AG10803 (cell line): ENCODE measurements at regions not wholly inside any gene's neighbourhood (a gene's known extent, or its start where the extent isn't known, plus 50 kb on each side); places are given as distances from the start of the nearest gene placed in this dataset.

Source experiments
- DNase-seq: peaks from one replicate; pipeline ENCODE4 v3.0.0; 2010; ENCODE audit warnings: low read depth
- H3K4me3 ChIP-seq: 2 replicates; pipeline ENCODE4 v1.5.1; 2011; ENCODE audit warnings: mild to moderate bottlenecking, low read length, control low read depth
- TF ChIP-seq, protein P1 (sequence below): conservative IDR thresholded peaks from 2 replicates; pipeline ENCODE4 v1.5.1; 2011; ENCODE audit warnings: mild to moderate bottlenecking, low read length, control low read depth, inconsistent platforms

DNA sequence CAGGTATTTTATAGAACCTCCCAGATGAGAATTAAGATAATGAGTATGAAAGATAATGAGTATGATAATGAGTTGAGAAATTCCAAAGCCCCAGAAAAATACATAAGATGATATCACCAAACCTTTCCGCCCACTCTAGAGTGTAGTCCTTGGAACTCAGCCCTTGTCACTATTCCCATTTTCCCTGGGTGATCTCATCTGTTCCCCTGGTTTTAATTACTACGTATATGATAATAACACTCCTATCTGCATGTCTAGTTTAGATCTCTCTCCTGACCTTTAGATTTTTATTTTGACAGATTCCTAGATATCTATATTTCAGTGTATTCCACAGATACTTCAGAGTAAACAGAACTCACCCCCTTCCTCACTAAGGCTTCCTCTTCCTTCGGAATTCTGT, 51.0 kb upstream of the ASIP start:
- DNase-seq: no peak
- no peak overlapping the region for H3K4me3 ChIP-seq
- TF ChIP-seq, protein P1, sequence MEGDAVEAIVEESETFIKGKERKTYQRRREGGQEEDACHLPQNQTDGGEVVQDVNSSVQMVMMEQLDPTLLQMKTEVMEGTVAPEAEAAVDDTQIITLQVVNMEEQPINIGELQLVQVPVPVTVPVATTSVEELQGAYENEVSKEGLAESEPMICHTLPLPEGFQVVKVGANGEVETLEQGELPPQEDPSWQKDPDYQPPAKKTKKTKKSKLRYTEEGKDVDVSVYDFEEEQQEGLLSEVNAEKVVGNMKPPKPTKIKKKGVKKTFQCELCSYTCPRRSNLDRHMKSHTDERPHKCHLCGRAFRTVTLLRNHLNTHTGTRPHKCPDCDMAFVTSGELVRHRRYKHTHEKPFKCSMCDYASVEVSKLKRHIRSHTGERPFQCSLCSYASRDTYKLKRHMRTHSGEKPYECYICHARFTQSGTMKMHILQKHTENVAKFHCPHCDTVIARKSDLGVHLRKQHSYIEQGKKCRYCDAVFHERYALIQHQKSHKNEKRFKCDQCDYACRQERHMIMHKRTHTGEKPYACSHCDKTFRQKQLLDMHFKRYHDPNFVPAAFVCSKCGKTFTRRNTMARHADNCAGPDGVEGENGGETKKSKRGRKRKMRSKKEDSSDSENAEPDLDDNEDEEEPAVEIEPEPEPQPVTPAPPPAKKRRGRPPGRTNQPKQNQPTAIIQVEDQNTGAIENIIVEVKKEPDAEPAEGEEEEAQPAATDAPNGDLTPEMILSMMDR: no peak

DNA sequence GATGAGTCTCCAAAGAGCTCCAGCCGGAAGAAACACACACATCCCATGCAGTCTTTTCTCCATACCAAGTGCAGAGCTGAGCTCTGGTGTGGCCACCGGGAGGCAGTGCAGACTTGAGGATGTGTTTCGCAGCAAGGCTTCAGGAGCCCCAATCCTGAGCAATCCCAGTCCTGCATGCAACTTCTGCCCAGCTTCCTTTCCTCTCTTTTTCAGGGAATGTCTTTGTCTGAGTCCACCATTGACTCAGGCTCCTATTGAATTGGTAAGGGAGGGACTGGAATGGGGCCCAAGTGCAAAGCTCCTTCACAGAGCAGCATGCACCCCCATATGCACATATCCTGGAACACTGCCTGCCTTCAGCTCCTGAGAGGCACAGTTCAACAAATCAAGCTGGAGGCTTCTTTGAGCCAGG, 50.5 kb upstream of the ASIP start:
- H3K4me3 ChIP-seq: no peak overlapping the region
- TF ChIP-seq, protein P1: peak; percentile 98
- peak; percentile 89 for DNase-seq
